Endodermal cell (in vitro differentiated cells): ENCODE measurements at regions not wholly inside any gene's neighbourhood (a gene's known extent, or its start where the extent isn't known, plus 50 kb on each side); places are given as distances from the start of the nearest gene placed in this dataset.

Experiments used
- DNase-seq: peaks from one replicate; pipeline ENCODE4 v3.0.0-alpha.2; 2017
- H3K27ac ChIP-seq: 2 replicates; pipeline ENCODE4 v1.5.1; 2013; ENCODE audit warnings: mild to moderate bottlenecking, low read depth, low read length, moderate library complexity
- H3K27me3 ChIP-seq: 2 replicates; pipeline ENCODE4 v1.6.1; 2013; ENCODE audit warnings: mild to moderate bottlenecking, low read length, moderate library complexity; ENCODE audit not compliant: insufficient read depth, control insufficient read depth, poor library complexity, severe bottlenecking
- H3K36me3 ChIP-seq: 2 replicates; pipeline ENCODE4 v1.7.0; 2013; ENCODE audit warnings: mild to moderate bottlenecking, low read length, moderate library complexity; ENCODE audit not compliant: control insufficient read depth, insufficient read depth
- H3K4me1 ChIP-seq: one replicate; pipeline ENCODE4 v1.7.0; 2013; ENCODE audit warnings: low read length; ENCODE audit not compliant: control insufficient read depth, insufficient read depth
- H3K4me3 ChIP-seq: 2 replicates; pipeline ENCODE4 v1.5.1; 2013; ENCODE audit warnings: mild to moderate bottlenecking, low read length, moderate library complexity
- H3K9ac ChIP-seq: 2 replicates; pipeline ENCODE4 v1.6.1; 2013; ENCODE audit warnings: mild to moderate bottlenecking, low read length, moderate library complexity; ENCODE audit not compliant: poor library complexity, severe bottlenecking; ENCODE audit errors: extremely low read depth
- H3K9me3 ChIP-seq: 2 replicates; pipeline ENCODE4 v1.6.1; 2013; ENCODE audit warnings: mild to moderate bottlenecking, low read length, moderate library complexity; ENCODE audit not compliant: control insufficient read depth
- H3K27ac Mint-ChIP-seq: 2 replicates; pipeline ENCODE4 v1.8.0; 2020; ENCODE audit warnings: mixed read lengths
- H3K27me3 Mint-ChIP-seq: 2 replicates; pipeline ENCODE4 v1.8.0; 2021; ENCODE audit warnings: mild to moderate bottlenecking, mixed read lengths; ENCODE audit not compliant: insufficient read depth
- H3K36me3 Mint-ChIP-seq: 2 replicates; pipeline ENCODE4 v1.8.0; 2020; ENCODE audit warnings: low read depth, mixed read lengths
- H3K4me1 Mint-ChIP-seq: 2 replicates; pipeline ENCODE4 v1.8.0; 2020; ENCODE audit warnings: mixed read lengths
- H3K4me3 Mint-ChIP-seq: 2 replicates; pipeline ENCODE4 v1.8.0; 2020; ENCODE audit warnings: mild to moderate bottlenecking, moderate library complexity, mixed read lengths
- H3K9me3 Mint-ChIP-seq: 2 replicates; pipeline ENCODE4 v1.8.0; 2020; ENCODE audit warnings: mild to moderate bottlenecking, mixed read lengths
- WGBS, 2 experiments: methylation state at CpG; one replicate each; pipeline versions ENCODE4 v1.1.5 to v1.1.7; 2013; ENCODE audit warnings: missing lambda C conversion rate in 2 of 2, mixed read lengths in 1 of 2; ENCODE audit not compliant: insufficient coverage in 1 of 2, insufficient read length in 1 of 2; 5-methylcytosine and 5-hydroxymethylcytosine counted together
- TF ChIP-seq, protein P1 (sequence below): fragments of 200-600 bp; sonication (generic); conservative IDR thresholded peaks from 2 replicates; pipeline ENCODE4 v1.5.0; 2021; ENCODE audit warnings: antibody characterized with exemption, mild to moderate bottlenecking

DNA sequence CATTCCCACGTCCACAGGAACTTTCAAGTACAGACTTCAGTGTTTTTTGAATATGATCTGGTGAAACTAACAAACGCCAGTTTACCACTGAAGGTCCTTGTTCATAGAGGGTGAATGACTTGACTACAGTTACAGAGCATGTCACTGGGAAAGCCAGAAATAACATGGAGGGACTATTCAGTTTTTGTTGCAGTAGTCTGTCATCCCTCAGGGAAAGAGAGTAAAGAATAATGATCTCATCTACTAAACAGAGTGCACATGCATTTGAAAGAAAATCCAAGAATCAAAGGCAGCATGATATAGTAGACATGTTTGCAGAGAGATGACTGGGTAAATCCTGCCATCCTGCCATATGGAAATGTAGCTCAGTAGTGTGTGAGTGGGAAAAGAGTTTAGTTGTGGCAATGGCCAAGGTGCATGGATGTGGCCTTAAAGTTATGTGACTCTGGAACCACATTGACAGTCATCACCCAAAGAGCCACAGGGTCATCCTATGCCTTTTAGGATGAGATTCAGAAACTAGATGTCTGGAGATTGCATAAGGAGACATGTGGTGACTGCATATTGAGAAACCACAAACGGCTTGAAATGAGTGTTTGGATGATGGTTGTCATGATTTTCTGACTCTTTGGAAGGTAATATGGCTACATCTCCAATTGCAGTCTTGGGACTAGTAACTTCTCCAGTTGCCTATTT, 125.3 kb upstream of the ZEB2 start:
- no peaks in the 10 kb centered on the region for H3K9me3 Mint-ChIP-seq
- no peak overlapping the region for H3K4me3 ChIP-seq
- H3K36me3 ChIP-seq = no peaks in the 10 kb centered on the region
- peaks cover 58% of the 10 kb centered on the region for H3K27me3 ChIP-seq
- H3K9me3 ChIP-seq = no peaks in the 10 kb centered on the region
- WGBS, 2 experiments = 93 to 94% methylated on average over 2 to 3 of the region's 3 CpGs
- TF ChIP-seq, protein P1, sequence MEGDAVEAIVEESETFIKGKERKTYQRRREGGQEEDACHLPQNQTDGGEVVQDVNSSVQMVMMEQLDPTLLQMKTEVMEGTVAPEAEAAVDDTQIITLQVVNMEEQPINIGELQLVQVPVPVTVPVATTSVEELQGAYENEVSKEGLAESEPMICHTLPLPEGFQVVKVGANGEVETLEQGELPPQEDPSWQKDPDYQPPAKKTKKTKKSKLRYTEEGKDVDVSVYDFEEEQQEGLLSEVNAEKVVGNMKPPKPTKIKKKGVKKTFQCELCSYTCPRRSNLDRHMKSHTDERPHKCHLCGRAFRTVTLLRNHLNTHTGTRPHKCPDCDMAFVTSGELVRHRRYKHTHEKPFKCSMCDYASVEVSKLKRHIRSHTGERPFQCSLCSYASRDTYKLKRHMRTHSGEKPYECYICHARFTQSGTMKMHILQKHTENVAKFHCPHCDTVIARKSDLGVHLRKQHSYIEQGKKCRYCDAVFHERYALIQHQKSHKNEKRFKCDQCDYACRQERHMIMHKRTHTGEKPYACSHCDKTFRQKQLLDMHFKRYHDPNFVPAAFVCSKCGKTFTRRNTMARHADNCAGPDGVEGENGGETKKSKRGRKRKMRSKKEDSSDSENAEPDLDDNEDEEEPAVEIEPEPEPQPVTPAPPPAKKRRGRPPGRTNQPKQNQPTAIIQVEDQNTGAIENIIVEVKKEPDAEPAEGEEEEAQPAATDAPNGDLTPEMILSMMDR = no peak
- peaks cover 14% of the 10 kb centered on the region for H3K4me1 Mint-ChIP-seq
- no peak overlapping the region for H3K27ac Mint-ChIP-seq
- H3K27ac ChIP-seq = no peak overlapping the region
- peaks cover 43% of the 10 kb centered on the region for H3K27me3 Mint-ChIP-seq
- H3K9ac ChIP-seq = no peak overlapping the region
- no peaks in the 10 kb centered on the region for H3K36me3 Mint-ChIP-seq
- no peak overlapping the region for H3K4me3 Mint-ChIP-seq
- no peak for DNase-seq
- H3K4me1 ChIP-seq = no peaks in the 10 kb centered on the region

GRCh38 chr2:144644549-144644948, 124.6 kb upstream of the ZEB2 start:
- H3K4me3 ChIP-seq = no peak overlapping the region
- no peak overlapping the region for H3K27ac Mint-ChIP-seq
- no peaks in the 10 kb centered on the region for H3K36me3 ChIP-seq
- H3K4me1 ChIP-seq = no peaks in the 10 kb centered on the region
- DNase-seq = no peak
- no peaks in the 10 kb centered on the region for H3K9me3 Mint-ChIP-seq
- WGBS, 2 experiments = 94 to 100% methylated on average over 3 of the region's 3 CpGs
- peaks cover 14% of the 10 kb centered on the region for H3K4me1 Mint-ChIP-seq
- H3K4me3 Mint-ChIP-seq = no peak overlapping the region
- no peaks in the 10 kb centered on the region for H3K9me3 ChIP-seq
- H3K27ac ChIP-seq = no peak overlapping the region
- H3K36me3 Mint-ChIP-seq = no peaks in the 10 kb centered on the region
- TF ChIP-seq, protein P1 = no peak
- peaks cover 64% of the 10 kb centered on the region for H3K27me3 ChIP-seq
- H3K9ac ChIP-seq = no peak overlapping the region
- peaks cover 46% of the 10 kb centered on the region for H3K27me3 Mint-ChIP-seq

DNA sequence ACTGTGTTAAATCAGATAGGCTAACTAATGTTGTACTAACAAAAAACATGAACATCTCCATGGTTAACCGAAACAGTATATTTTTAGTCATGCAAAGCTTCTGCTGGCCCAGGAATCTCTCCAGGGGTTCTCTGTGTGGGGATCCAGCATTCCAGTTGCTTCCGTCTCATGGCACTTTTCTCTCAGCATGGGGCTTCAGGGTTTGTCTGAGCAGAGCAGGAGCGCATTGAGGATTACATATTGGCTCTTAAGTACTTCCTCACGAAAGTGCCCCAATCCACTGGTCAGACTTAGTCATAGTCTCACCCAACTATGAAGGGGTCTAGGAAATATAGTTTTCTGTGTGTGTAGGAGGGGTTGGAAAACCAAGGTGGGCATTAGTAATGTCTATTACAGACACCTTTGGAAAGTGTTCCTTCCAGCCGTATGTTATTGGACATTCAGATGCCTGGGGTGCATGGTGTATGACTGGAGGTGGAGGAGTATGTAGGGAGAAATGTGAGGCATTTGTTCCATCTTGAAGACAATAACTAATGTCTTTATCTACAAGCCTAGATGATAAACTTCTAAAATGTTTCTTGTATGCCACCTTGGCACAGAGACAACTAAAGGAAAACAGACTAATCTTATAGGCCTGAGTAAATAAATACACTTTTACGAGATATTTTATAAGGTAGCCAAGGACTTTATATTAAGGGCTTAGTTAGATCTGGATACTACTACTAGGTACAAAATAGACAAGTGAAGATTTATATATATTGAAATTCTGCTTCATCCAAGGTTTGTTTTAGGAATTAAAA, 123.8 kb upstream of the ZEB2 start:
- Mint-ChIP-seq H3K27ac (no peak overlapping the region), H3K27me3 (peaks cover 49% of the 10 kb centered on the region), H3K36me3 (no peaks in the 10 kb centered on the region), H3K4me3 (no peak overlapping the region), H3K4me1 (peaks cover 8% of the 10 kb centered on the region), H3K9me3 (no peaks in the 10 kb centered on the region)
- TF ChIP-seq, protein P1 = no peak
- Histone ChIP-seq H3K4me1 (no peaks in the 10 kb centered on the region), H3K27me3 (peaks cover 68% of the 10 kb centered on the region), H3K9ac (no peak overlapping the region), H3K27ac (no peak overlapping the region), H3K9me3 (no peaks in the 10 kb centered on the region), H3K4me3 (no peak overlapping the region), H3K36me3 (no peaks in the 10 kb centered on the region)
- 87 to 90% methylated on average over 4 to 6 of the region's 6 CpGs for WGBS, 2 experiments
- no peak for DNase-seq
